OCI-LY1 (cell line): ENCODE measurements at regions not wholly inside any gene's neighbourhood (a gene's known extent, or its start where the extent isn't known, plus 50 kb on each side); places are given as distances from the start of the nearest gene placed in this dataset.

Experiments used
- CTCF ChIP-seq: fragments of 200-600 bp; sonication (generic), shearing (Covaris generic); IDR thresholded peaks from 2 replicates; pipeline ENCODE4 v1.5.1; 2017; ENCODE audit warnings: mild to moderate bottlenecking, antibody characterized with exemption, low read length, moderate library complexity, mixed read lengths
- EZH2 ChIP-seq: fragments of 200-600 bp; sonication (generic), shearing (Covaris generic); IDR thresholded peaks from 2 replicates; pipeline ENCODE4 v1.8.0; 2017; ENCODE audit warnings: borderline replicate concordance, mixed run types, mild to moderate bottlenecking, antibody characterized with exemption, low read length, moderate library complexity, mixed read lengths

GRCh38 chr3:102156426-102156825, 278.4 kb upstream of the ZPLD1 start:
- TF ChIP-seq CTCF (no peak), EZH2 (no peak)
